Fibroblast of the aortic adventitia (primary cell): ENCODE measurements at regions not wholly inside any gene's neighbourhood (a gene's known extent, or its start where the extent isn't known, plus 50 kb on each side); places are given as distances from the start of the nearest gene placed in this dataset.
"Not testable (repeated sequence)": the region's sequence is repeated elsewhere in the genome, so short reads cannot be mapped to it uniquely, and the experiment has no call there.

ENCODE experiments used
- DNase-seq: peaks from one replicate; pipeline ENCODE4 v3.0.0-alpha.2; 2010; ENCODE audit warnings: low read depth
- H3K4me3 ChIP-seq: 2 replicates; pipeline ENCODE4 v1.5.1; 2011; ENCODE audit warnings: low read depth, mild to moderate bottlenecking, control low read depth, low read length, moderate library complexity
- TF ChIP-seq, protein P1 (sequence below): IDR thresholded peaks from 2 replicates; pipeline ENCODE4 v1.5.1; 2011; ENCODE audit warnings: mild to moderate bottlenecking, low read length, control low read depth, inconsistent platforms; ENCODE audit not compliant: insufficient read depth

DNA sequence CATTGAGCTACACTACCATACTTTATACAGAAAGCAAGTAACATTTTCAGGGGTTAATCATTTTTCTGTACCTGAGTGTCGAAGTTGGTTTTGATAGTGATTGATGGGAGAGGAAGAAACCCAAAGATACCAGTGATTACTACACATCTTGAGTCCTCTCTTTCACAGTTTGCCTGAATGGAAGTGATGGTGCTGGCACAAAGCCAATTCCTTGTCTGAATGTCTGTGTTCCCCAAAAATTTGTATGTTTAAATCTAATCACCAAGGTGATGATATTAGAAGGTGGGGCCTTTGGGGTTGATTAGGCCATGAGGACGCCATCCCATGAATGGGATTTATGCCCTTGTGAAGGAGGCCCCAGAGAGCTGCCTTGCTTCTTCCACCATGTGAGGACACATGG is 696.9 kb upstream of the ANKRD30A start:
- no peak overlapping the region for H3K4me3 ChIP-seq
- TF ChIP-seq, protein P1, sequence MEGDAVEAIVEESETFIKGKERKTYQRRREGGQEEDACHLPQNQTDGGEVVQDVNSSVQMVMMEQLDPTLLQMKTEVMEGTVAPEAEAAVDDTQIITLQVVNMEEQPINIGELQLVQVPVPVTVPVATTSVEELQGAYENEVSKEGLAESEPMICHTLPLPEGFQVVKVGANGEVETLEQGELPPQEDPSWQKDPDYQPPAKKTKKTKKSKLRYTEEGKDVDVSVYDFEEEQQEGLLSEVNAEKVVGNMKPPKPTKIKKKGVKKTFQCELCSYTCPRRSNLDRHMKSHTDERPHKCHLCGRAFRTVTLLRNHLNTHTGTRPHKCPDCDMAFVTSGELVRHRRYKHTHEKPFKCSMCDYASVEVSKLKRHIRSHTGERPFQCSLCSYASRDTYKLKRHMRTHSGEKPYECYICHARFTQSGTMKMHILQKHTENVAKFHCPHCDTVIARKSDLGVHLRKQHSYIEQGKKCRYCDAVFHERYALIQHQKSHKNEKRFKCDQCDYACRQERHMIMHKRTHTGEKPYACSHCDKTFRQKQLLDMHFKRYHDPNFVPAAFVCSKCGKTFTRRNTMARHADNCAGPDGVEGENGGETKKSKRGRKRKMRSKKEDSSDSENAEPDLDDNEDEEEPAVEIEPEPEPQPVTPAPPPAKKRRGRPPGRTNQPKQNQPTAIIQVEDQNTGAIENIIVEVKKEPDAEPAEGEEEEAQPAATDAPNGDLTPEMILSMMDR, result no peak
- no peak for DNase-seq

DNA sequence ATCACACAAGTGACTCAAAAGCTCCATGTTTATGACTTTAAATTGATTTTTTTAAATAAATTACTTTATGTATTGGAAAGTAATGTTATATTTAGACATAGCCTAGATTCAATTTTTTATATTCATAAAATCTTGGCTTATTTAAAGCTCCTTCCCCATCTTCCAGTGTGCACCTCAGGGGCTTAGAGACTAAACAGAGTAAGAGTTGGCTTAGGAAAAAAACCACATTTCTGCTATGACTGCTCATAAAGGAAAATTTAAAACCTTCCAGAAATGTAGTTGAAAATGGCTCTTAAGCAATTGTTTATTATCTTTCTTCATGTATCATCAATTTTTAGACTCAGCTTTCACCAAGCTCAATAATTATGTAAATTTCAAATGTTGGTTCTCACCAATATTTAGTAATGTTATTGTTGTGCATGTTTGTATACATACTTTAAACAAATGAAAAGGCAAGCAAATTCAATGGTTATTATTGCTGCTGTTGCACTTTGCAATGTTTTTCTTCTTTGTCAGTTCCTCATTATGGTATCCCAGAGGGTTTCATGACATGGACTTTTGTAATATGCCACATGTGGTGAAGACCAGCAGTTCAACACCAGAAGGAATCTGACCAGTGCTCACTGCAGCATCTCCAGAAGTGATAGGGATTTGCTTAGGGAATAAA is 700.1 kb upstream of the ANKRD30A start:
- no peak for DNase-seq
- H3K4me3 ChIP-seq, result no peak overlapping the region
- TF ChIP-seq, protein P1, result no peak

DNA sequence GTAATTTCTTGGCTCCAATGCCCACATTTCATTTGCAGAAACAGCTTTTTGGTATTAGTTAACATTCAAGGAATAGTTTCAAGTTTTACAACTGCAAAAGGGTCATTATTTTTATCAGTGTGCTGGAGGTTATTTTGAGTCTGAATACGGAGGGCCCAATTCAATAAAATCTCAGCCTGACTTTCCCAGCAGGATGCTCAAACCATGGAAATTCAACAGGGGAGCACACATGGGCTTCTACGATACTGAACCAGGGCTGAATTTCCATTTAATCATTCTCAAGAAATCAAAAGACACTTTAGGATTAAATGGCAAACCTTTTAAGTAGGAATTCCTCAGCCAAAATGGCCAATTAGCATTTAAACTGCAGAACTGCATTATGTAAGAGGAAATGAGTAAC is 700.9 kb upstream of the ANKRD30A start:
- TF ChIP-seq, protein P1, result no peak
- no peak for DNase-seq
- no peak overlapping the region for H3K4me3 ChIP-seq

DNA sequence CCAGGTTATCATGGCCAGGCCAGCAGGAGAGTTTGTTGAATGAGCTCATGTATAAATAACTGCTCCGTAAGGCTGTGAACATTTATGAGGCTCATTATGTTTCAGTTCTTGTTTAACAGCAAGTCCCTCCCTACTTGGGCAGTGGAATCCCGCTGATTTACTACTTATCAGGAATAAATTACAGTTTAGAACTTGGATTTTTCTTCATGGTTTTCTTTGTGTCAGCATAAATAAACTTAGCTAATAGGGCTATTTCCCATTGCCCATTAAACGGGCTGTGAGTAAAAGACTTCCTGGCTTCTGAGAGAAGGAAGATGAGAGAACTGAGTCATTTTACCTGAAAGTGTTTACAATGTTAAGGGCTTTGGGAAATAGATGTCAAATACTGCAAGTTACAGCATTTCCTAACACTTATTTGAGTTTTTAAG is 701.6 kb upstream of the ANKRD30A start:
- no peak for DNase-seq
- TF ChIP-seq, protein P1, result no peak

DNA sequence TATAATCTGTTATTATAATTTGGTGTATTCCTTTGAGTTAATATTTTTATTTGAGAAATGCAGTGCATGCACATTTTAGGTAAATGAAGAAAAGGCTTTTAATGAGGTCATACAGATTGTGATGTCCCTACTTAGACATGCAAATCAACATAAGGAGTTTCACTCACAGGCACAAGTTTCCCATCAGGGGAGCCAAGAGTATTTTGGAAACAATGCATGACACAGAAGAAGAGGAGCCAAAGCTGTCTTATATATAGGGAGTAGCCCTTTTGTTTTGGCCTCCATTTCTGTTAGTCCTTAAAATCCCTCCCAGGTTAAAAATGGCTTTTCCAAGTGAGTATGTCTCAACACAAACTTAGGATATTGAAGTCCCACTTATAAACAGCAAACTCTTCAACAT is 703.4 kb upstream of the ANKRD30A start:
- no peak overlapping the region for H3K4me3 ChIP-seq
- TF ChIP-seq, protein P1, result no peak
- DNase-seq, result no peak

More for the DNA sequence above, 701.6 kb upstream of the ANKRD30A start:
- no peak overlapping the region for H3K4me3 ChIP-seq

DNA sequence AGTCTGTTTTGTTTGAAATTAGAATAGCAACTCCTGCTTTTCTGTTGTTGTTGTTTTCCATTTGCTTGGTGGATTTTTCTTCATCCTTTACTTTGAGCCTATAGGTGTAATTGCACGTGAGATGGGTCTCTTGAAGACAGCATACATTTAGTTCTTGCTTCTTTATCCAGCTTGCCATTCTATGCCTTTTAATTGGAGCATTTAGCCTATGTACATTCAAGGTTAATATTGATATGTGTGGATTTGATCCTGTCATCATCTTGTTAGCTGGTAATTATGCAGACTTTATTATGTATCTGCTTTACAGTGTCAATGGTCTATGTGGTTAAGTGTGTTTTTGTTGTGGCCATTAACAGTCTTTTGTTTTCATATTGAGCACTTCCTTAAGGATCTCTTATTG is 708.9 kb upstream of the ANKRD30A start:
- H3K4me3 ChIP-seq, result no peak overlapping the region
- TF ChIP-seq, protein P1, result no peak
- DNase-seq, result no peak

DNA sequence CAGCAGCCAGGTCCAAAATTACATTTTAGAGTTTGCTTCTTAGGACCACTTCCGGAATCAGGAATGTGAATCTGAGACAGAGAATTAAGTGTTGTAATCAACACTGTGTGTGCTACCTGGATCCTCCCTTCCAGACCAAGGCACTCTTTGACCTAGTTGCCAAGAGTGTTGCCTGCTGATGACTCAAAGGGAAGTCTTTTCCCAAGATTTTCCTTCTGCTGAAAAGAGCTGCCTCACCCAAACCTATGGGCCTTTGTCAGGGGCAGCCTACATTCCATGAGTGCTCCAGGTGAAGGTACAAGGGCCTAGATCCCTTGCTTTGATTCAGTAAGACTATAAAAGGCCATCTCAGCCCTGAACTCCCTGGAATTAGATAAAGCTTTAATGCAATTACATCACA is 712.5 kb upstream of the ANKRD30A start:
- no peak for DNase-seq

DNA sequence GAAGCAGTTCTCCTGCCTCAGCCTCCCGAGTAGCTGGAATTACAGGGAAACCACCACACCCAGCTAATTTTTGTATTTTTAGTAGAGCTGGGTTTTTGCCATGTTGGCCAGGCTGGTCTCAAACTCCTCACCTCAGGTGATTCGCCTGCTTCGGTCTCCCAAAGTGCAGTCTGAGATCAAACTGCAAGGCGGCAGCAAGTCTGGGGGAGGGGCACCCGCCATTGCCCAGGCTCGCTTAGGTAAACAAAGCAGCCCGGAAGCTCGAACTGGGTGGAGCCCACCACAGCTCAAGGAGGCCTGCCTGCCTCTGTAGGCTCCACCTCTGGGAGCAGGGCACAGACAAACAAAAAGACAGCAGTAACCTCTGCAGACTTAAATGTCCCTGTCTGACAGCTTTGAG is 725.2 kb upstream of the ANKRD30A start:
- H3K4me3 ChIP-seq, DNase-seq: not testable (repeated sequence)

More for the DNA sequence above, 712.5 kb upstream of the ANKRD30A start:
- H3K4me3 ChIP-seq, result no peak overlapping the region
- TF ChIP-seq, protein P1, result no peak
